ENCODE measurements at regions not wholly inside any gene's neighbourhood (a gene's known extent, or its start where the extent isn't known, plus 50 kb on each side); places are given as distances from the start of the nearest gene placed in this dataset.

DNA sequence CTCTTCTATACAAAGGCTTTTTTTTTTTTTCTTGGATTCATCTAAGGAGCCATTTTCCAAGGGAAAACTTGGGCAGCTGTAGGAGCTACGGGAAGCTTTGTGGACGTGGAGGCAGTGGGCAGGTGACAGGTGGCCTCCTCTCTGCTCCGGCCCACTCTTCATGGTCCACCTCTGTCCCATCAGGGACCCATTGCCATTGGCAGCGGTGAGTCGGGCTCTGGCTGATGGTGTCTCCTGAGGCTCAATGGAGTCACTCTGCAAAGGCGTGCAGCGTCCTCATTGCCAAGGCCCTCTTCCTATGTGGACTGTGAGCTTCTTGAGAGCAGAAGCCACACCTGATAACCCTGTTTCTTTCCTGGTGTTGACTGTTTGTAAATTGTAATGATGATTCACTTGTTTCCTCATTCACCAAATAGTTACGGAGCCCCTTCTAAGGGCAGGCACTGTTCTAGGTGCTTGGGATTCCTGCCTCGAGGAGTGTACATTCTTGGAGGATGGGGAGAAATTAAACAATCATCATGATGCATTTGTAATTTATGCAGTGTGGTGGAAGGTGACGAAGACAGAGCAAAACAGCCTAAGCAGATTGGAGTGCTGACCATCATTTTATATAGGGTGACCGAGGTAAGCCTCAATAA is 240.3 kb upstream of the HS6ST1 start:
- TF ChIP-seq, protein P1, sequence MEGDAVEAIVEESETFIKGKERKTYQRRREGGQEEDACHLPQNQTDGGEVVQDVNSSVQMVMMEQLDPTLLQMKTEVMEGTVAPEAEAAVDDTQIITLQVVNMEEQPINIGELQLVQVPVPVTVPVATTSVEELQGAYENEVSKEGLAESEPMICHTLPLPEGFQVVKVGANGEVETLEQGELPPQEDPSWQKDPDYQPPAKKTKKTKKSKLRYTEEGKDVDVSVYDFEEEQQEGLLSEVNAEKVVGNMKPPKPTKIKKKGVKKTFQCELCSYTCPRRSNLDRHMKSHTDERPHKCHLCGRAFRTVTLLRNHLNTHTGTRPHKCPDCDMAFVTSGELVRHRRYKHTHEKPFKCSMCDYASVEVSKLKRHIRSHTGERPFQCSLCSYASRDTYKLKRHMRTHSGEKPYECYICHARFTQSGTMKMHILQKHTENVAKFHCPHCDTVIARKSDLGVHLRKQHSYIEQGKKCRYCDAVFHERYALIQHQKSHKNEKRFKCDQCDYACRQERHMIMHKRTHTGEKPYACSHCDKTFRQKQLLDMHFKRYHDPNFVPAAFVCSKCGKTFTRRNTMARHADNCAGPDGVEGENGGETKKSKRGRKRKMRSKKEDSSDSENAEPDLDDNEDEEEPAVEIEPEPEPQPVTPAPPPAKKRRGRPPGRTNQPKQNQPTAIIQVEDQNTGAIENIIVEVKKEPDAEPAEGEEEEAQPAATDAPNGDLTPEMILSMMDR (IDR thresholded peaks at IDR 0.05; ENCODE audit: insufficient read depth, low read length), result no peak

GRCh38 chr2:128559533-128560515 is 241.2 kb upstream of the HS6ST1 start:
- no peak for DNase-seq (ENCODE audit: low read depth)
- H3K4me3 ChIP-seq (ENCODE audit: low read depth, low read length), result no peak overlapping the region
- TF ChIP-seq, protein P1 (IDR thresholded peaks at IDR 0.05; ENCODE audit: insufficient read depth, low read length), result no peak

More for the DNA sequence above, 240.3 kb upstream of the HS6ST1 start:
- DNase-seq (ENCODE audit: low read depth), result no peak
- no peak overlapping the region for H3K4me3 ChIP-seq (ENCODE audit: low read depth, low read length)

DNA sequence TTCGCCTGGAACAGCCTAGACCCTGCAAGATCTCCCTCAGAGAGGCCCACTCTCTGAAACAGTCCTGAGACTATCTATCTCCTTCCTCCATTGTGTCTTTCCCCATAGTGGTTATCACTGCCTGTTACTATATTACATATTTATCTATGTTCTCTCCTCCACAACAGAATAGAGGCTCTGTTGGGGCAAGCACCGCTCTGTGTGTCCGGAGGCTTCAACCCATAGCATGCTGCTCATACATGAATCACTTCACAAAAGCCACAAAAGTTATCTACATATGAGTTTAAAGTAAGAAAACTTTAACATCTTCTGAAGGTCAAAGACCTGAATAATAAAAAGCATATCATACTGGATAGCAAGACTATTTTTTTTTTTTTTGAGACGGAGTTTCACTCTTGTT is 242.1 kb upstream of the HS6ST1 start:
- no peak overlapping the region for H3K4me3 ChIP-seq (ENCODE audit: low read depth, low read length)
- DNase-seq (ENCODE audit: low read depth), result no peak
- TF ChIP-seq, protein P1 (IDR thresholded peaks at IDR 0.05; ENCODE audit: insufficient read depth, low read length), result no peak

DNA sequence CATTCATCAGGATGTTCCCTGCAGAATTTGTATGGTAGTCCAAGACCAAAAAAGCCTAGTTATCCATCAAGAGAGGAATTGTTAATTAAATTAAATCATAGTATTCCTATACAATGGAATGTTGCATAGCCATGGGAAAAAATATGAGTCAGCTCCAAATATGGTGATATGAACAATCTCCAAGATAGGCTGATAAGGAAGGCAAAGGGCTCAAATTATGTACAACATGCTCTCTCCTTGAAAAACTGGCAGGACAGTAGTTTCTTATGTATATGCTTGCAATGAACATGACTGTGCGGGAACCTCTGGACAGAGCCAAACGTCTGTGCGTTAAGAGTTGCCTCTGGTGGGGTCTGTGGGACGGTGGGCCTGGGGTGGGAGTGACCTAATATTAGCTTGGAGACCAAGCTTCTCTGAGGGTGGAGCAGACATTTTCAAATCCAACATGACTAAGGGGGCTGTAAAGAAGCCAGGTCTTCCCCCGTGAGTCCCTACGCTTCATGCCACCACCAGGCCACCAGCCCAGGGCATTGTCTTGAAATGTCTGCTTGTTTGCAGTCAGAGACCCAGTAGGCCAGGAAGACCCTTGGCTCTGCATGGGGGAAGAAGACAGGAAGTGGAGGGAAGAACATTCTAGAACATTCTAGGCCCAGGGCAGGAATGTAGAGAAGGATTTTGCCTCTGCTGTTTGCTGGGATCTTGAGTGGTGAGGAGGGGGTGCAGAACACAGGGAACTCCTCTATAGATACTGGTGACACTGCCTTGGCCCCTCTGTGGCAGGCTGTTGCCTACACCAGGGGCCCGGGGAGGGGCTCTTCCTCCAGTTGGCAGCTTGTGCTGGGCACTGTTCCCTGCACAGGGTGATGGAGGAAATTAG is 244.0 kb upstream of the HS6ST1 start:
- DNase-seq (ENCODE audit: low read depth), result peak; percentile 77
- TF ChIP-seq, protein P1 (IDR thresholded peaks at IDR 0.05; ENCODE audit: insufficient read depth, low read length), result no peak

GRCh38 chr2:128563348-128563687 is 244.7 kb upstream of the HS6ST1 start:
- DNase-seq (ENCODE audit: low read depth), result peak; percentile 96
- H3K4me3 ChIP-seq (ENCODE audit: low read depth, low read length), result no peak overlapping the region
- TF ChIP-seq, protein P1 (IDR thresholded peaks at IDR 0.05; ENCODE audit: insufficient read depth, low read length), result no peak

More for the DNA sequence above, 244.0 kb upstream of the HS6ST1 start:
- no peak overlapping the region for H3K4me3 ChIP-seq (ENCODE audit: low read depth, low read length)

DNA sequence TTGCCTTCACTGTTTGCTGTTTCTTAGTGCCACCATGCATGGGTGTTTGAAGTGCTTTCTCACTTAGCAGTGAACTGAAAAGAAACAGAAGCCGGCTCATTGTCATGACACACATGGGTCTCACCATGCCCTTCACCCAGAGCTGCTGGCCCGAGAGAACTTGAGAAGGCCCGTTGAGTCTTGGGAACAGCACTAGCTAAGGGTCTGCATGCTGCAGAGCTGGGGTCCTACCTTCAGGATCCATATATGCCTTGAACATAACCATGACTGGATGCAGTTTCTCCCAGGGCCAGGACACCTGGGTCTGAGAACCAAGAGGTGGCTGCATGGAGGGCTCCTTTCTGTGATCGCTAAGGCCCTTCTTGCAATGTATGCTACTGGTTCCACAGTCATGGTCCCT is 245.5 kb upstream of the HS6ST1 start:
- TF ChIP-seq, protein P1 (IDR thresholded peaks at IDR 0.05; ENCODE audit: insufficient read depth, low read length), result no peak
- no peak for DNase-seq (ENCODE audit: low read depth)
- H3K4me3 ChIP-seq (ENCODE audit: low read depth, low read length), result no peak overlapping the region

Data from fibroblast of the aortic adventitia (primary cell).